ENCODE measurements at regions not wholly inside any gene's neighbourhood (a gene's known extent, or its start where the extent isn't known, plus 50 kb on each side); places are given as distances from the start of the nearest gene placed in this dataset.
"Not testable (repeated sequence)": the region's sequence is repeated elsewhere in the genome, so short reads cannot be mapped to it uniquely, and the experiment has no call there.

GRCh38 chr11:42906226-42906625, 405.6 kb upstream of the API5 start:
- no peak for DNase-seq

GRCh38 chr11:42913731-42914130, 398.1 kb upstream of the API5 start:
- no peak for DNase-seq

DNA sequence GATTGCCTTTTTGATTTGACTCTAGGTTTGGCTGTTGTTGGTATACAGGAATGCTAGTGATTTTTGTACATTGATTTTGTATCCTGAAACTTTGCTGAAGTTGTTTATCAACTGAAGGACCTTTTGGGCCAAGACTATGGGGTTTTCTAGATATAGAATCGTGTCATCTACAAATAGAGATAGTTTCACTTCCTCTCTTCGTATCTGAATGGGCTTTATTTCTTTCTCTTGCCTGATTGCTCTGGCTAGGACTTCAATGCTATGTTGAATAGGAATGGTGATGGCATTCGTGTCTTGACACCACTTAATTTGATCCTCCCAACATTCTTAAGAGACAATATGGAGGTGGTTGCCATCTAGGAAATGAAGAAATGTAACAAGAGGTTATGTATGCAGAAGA, 388.1 kb upstream of the API5 start:
- no peak for DNase-seq

DNA sequence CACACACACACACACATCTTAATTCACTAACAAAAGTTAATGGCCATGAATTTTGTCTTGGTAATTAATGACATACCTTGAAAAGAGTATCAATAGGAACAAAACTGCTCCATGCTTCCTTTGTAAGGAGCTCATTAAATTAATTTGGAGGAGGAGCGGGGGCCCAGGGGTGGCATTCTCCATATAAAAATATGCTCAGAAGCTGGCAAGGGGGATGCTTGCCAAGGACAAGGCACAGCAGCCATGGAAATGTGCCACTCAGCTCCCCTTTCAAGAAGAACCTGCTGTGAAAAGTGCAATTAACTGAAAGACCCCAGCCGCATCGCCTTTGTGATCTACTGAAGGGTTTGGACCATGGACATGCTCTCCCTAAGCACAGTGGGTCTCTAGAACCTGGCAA, 385.9 kb upstream of the API5 start:
- no peak for DNase-seq

- DNase-seq, result no peak
Measured at GRCh38 chr11:42947405-42947804, 364.4 kb upstream of the API5 start.

DNA sequence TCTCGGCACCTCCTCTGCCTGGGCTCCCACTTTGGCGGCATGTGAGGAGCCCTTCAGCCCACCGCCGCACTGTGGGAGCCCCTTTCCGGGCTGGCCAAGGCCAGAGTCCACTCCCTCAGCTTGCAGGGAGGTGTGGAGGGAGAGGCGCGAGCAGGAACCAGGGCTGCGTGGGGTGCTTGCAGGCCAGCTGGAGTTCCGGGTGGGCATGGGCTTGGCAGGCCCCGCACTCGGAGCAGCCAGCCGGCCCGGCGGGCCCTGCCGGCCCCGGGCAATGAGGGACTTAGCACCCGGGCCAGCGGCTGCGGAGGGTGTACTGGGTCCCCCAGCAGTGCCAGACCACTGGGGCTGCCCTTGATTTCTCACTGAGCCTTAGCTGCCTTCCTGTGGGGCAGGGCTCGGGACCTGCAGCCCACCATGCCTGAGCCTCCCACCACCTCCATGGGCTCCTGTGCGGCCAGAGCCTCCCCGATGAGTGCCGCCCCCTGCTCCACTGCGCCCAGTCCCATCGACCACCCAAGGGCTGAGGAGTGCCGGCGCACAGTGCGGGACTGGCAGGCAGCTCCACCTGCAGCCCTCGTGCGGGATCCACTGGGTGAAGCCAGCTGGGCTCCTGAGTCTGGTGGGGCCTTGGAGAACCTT, 361.9 kb upstream of the API5 start:
- not testable (repeated sequence) for DNase-seq

- DNase-seq, result no peak
Measured at GRCh38 chr11:42951266-42951665, 360.5 kb upstream of the API5 start.

- no peak for DNase-seq
Measured at GRCh38 chr11:42957831-42958230, 354.0 kb upstream of the API5 start.

- no peak for DNase-seq
Measured at GRCh38 chr11:42958635-42959034, 353.2 kb upstream of the API5 start.

GRCh38 chr11:42960521-42961088, 351.2 kb upstream of the API5 start:
- DNase-seq, result no peak

DNA sequence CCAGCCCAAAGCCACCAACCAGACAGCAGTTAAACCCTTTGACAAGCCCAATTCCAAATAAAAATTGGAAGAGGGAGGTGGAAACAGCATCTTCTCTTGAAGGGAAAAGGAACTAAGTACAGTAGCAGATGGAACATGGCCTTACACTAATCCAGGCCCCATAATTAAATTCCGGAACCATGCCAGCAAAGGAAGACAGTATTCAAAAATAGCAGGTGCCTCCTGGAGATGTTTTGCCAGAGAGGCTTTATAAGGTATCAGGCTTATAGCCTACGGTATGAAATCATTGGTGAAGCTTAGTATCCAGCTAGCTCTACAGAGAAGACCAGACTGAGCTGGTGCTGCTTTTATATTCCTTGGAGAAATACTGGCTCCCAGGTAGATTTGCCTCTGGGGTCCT, 344.1 kb upstream of the API5 start:
- no peak for DNase-seq

GRCh38 chr11:42972741-42973140, 339.1 kb upstream of the API5 start:
- no peak for DNase-seq

GRCh38 chr11:42974510-42975179, 337.2 kb upstream of the API5 start:
- no peak for DNase-seq

DNA sequence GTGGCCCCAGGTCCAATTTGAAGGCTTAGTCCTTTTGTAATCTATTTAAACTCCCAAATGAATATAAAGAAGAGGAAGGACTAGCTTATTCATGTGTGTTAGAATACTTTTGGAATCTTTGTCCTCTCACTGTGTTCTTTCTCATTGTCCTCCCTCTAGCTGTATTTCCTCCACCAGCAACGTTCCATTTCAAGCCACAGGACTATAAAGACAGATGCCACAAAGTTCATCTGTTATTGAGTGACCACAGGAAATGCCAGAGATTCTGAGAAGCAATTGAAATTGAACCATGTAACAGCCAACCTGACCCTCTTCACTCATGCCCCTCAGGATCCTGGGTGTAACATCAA, 336.6 kb upstream of the API5 start:
- DNase-seq, result no peak

DNA sequence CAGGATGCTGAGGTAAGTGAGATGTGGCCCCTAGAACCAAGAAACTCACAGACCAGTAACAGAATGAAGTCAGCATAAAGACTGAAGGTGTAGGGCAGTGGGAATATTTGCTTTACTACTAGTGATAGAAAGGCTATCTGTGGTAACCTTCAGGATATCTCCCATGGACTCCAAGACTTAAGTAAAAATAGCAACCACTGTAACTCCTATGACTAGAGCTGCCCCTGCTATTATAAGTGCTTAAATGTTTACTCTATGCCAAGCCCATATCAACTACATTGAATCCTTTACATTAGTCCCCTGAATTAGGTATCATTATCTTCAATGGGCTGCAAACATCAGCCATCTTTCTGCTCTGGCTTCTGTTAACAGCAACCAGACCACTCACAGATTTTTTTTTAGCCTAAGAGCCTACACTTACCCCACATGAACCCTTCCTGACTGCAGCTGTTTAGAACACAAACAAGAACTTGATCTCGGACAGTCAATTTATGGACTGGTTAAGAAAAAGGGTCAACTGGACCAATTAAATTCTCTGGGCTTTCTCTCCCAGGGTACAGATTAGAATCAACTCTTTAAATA, 335.1 kb upstream of the API5 start:
- DNase-seq, result no peak

DNA sequence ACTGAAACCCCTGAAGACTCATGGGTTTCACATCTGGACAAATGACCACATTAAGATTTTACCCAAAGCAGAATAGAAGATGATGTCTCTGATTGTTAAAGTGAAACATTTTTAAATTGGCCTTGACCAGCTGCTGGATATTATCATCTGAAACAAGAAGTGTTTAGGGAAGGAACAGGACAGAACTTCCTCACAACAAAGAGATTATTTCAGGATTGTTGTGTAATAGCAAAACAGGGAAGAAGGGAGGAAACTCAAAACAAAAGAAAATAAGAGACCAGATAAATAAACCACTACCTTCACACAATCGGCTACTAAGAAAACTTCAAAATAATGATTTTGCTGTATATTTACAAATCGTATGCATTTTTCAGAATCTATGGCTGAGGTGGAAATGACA, 319.2 kb upstream of the API5 start:
- DNase-seq, result no peak

GRCh38 chr11:42996421-42997307, 315.1 kb upstream of the API5 start:
- DNase-seq, result no peak

GRCh38 chr11:43004879-43005278, 306.9 kb upstream of the API5 start:
- DNase-seq, result not testable (repeated sequence)

GRCh38 chr11:43010042-43010441, 301.8 kb upstream of the API5 start:
- DNase-seq, result no peak

DNA sequence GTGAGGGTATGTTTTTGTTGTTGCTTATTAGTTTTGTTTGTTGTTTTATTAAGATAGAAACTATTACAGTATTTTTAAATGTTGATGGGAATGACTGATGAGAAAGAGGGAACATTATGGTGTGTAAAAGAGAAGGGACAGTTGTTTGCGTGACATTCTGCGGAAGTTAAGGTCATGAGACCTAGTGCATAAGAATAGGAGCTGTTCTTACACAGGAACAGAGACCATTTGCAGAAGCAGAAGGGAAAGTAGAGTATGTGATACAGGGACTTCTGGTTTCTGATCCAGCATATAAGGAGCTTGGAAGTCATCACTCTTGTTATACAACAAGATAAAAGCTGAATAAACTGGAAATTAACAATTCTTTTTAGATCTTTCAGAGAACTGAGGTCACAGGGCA, 299.2 kb upstream of the API5 start:
- DNase-seq, result no peak

- no peak for DNase-seq
Measured at GRCh38 chr11:43021466-43021865, 290.3 kb upstream of the API5 start.

GRCh38 chr11:43034341-43034740, 277.5 kb upstream of the API5 start:
- DNase-seq, result no peak

- DNase-seq, result no peak
Measured at GRCh38 chr11:43035086-43035485, 276.7 kb upstream of the API5 start.
